Astrocyte of the spinal cord (primary cell): ENCODE measurements at regions not wholly inside any gene's neighbourhood (a gene's known extent, or its start where the extent isn't known, plus 50 kb on each side); places are given as distances from the start of the nearest gene placed in this dataset.

Experiments
- DNase-seq: peaks from one replicate; pipeline ENCODE4 v3.0.0; 2011; ENCODE audit warnings: low read depth, low spot score
- H3K4me3 ChIP-seq: 2 replicates; pipeline ENCODE4 v1.5.1; 2011; ENCODE audit warnings: low read depth, mild to moderate bottlenecking, low read length, moderate library complexity
- CTCF ChIP-seq: IDR thresholded peaks from 2 replicates; pipeline ENCODE4 v1.5.1; 2012; ENCODE audit warnings: low read depth, mild to moderate bottlenecking, low read length, inconsistent platforms
- in situ Hi-C: cut with HindIII; loops from 2 replicates; pipeline ENCODE4 v1.10.0; 2017; ENCODE audit warnings: low sequenced_read_pairs

GRCh38 chr6:104010897-104011296 lies 848.8 kb downstream of the HACE1 start:
- in situ Hi-C loops: no loop called here
- no peak for TF ChIP-seq CTCF
- H3K4me3 ChIP-seq: no peak overlapping the region
- no peak for DNase-seq

GRCh38 chr6:104003803-104004516 lies 855.8 kb downstream of the HACE1 start:
- no peak overlapping the region for H3K4me3 ChIP-seq
- TF ChIP-seq CTCF: no peak
- in situ Hi-C loops: no loop called here
- DNase-seq: no peak

- no peak for TF ChIP-seq CTCF
- no peak for DNase-seq
- no peak overlapping the region for H3K4me3 ChIP-seq
- in situ Hi-C loops: no loop called here
Observed at GRCh38 chr6:103995571-103995970, 864.1 kb downstream of the HACE1 start.

- H3K4me3 ChIP-seq: no peak overlapping the region
- TF ChIP-seq CTCF: no peak
- in situ Hi-C loops: no loop called here
- no peak for DNase-seq
Observed at GRCh38 chr6:103983860-103984259, 875.9 kb downstream of the HACE1 start.

GRCh38 chr6:103983011-103983410 lies 876.7 kb downstream of the HACE1 start:
- in situ Hi-C loops: no loop called here
- H3K4me3 ChIP-seq: no peak overlapping the region

GRCh38 chr6:103982574-103982973 lies 877.1 kb downstream of the HACE1 start:
- no peak for TF ChIP-seq CTCF
- no peak overlapping the region for H3K4me3 ChIP-seq
- in situ Hi-C loops: no loop called here
- no peak for DNase-seq

More at GRCh38 chr6:103983011-103983410, 876.7 kb downstream of the HACE1 start:
- no peak for DNase-seq
- TF ChIP-seq CTCF: no peak

GRCh38 chr6:103979308-103979707 lies 880.4 kb downstream of the HACE1 start:
- no peak for TF ChIP-seq CTCF
- in situ Hi-C loops: no loop called here
- no peak overlapping the region for H3K4me3 ChIP-seq
- DNase-seq: no peak
